NCI-H1417 (cell line): ENCODE measurements at regions not wholly inside any gene's neighbourhood (a gene's known extent, or its start where the extent isn't known, plus 50 kb on each side); places are given as distances from the start of the nearest gene placed in this dataset.

Experiments
- DNase-seq, 3 experiments: peaks; one replicate each; lab custom pipeline; 2025; lab: John Stamatoyannopoulos, UW

GRCh38 chr2:17068021-17068420, 402.4 kb upstream of the CYRIA start:
- no peak for DNase-seq

- no peak for DNase-seq
Observed at GRCh38 chr2:17065536-17065935, 399.9 kb upstream of the CYRIA start.

DNA sequence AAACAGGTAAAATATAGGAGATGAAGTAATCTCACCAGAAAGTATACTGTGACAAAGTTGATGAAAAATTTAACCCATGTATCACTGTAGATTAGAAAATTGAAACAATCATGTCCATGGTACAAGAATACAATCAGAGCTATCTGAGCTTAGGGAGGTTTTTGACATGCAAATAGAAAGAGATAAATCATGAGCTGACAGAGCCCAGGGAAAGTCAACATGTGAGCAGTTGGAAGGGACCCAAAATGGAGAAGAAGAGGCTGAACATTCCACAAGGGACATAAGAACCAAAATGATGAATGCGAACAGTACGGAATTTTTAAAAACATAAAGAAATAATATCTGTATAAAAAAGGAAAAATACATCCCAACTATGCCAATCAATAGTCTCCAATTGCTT, 395.4 kb upstream of the CYRIA start:
- no peak for DNase-seq

- DNase-seq = peak in 1 of 3 experiments; percentile 36
Observed at GRCh38 chr2:17059458-17059857, 393.8 kb upstream of the CYRIA start.

GRCh38 chr2:17058772-17059402, 393.3 kb upstream of the CYRIA start:
- peak in 1 of 3 experiments; percentile 50 for DNase-seq

- DNase-seq = no peak
Observed at GRCh38 chr2:17057109-17058017, 391.7 kb upstream of the CYRIA start.

DNA sequence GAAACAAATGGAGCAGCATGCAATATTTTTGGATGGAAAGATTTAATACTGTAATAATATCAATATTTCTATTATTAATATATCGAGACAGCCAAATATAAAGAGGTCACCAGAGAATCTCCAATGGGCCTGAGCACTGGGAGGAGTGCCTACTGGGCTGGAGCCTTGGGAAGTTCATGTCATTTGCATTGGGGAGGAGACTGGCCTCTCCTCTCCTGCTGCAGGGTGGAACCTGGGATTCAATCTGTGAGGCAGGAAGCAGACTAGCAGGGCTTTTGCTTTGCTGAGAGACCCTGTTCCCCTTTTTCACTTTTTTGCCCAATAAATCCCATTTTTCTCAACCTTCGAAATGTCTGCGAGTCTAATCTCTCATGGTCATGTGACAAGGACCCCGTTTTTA, 390.6 kb upstream of the CYRIA start:
- no peak for DNase-seq

DNA sequence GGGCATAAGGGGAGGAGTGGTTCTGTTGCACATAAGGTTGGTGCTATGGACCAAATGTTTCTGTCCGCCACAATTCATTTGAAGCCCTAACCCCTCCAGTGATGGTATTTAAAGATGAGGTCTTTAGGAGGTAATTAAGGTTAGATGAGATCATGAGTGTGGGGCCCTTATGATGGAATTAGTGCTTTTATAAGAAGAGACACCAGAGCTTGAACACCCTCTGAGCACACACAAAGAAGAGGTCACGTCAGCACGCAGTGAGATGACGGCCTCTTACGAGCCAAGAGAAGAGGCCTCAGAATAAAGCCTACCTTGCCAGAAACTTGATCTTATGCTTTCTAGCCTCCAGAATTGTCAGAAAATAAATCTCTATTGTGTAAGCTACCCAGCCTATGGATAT, 386.4 kb upstream of the CYRIA start:
- no peak for DNase-seq

DNA sequence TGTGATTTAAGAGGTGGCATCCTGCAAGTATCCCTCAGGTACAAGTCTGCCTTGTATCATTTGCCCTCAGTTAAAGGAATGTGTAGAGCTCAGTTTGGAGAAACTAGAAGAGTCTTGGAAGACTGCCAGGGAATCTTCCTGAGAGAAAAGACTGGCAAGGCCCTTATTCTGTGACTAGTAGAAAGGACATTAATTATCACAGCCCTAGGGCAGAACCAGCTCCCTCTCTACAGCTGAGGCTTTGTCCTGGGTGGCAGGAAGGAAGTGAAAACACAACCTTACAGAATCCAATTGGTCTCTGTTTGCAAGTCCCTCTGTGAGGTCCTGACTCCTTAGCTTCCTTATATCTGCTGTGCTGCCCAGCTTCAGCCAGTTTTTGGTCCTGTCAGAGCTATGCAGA, 385.9 kb upstream of the CYRIA start:
- peak in 1 of 3 experiments; percentile 15 for DNase-seq

GRCh38 chr2:17043173-17043572, 377.5 kb upstream of the CYRIA start:
- DNase-seq = no peak

GRCh38 chr2:17036361-17036760, 370.7 kb upstream of the CYRIA start:
- no peak for DNase-seq

GRCh38 chr2:17035010-17035409, 369.4 kb upstream of the CYRIA start:
- no peak for DNase-seq

- peak in 1 of 3 experiments; percentile 9 for DNase-seq
Observed at GRCh38 chr2:17030047-17030446, 364.4 kb upstream of the CYRIA start.

DNA sequence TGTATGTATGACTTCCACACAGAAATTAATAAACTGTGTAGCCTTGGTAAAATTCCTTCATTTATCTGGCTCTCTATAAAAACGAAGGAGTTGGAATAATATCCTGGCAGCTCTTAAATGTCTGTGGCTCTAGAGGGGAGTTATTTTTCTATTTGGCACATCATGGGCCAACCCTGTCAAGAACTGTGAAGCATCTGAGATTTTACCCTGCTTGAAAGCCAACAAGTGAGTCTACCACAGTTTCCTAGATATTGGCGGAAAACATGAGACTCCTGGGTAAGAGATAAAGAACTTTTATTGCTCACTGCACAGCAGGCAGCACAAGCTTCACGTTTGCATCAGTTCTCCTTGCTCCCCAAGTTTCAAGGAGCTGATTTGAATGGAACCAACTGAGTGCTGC, 346.7 kb upstream of the CYRIA start:
- no peak for DNase-seq

- no peak for DNase-seq
Observed at GRCh38 chr2:17010104-17010503, 344.5 kb upstream of the CYRIA start.

DNA sequence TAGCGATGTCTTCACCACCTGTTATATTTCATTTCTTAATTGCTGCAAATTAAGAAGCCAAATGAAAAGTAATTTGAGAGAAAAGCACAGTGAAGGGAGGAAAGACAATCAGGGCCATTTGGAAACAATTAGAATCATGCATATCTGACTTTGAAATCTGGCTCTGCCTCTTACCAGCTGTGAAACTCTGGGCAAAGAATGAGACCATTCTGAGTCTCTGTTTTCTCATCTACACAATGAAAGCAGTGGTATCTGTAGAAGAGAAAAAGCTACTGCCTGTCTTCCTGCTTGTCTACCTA, 334.5 kb upstream of the CYRIA start:
- DNase-seq = no peak

GRCh38 chr2:16999347-17000183, 333.9 kb upstream of the CYRIA start:
- no peak for DNase-seq

- no peak for DNase-seq
Observed at GRCh38 chr2:16978301-16978700, 312.7 kb upstream of the CYRIA start.

DNA sequence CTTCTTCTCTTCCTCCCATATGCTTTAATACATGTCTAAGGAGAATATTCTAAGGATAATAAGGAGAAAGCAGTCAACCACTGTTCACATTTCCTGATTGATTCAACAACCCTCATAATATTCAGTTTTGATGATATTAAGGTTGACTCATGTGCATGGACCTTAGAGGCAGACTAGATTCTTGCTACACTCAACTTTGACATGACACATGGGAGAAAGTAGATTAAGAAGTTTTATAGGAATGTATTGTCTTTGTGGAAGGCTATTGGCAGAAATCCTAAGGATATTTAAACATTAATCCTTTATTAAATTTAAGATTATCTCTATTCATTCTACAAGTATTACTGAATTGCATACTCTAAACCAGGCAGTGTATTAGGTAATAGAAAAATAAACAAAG, 309.1 kb upstream of the CYRIA start:
- no peak for DNase-seq

- DNase-seq = no peak
Observed at GRCh38 chr2:16973586-16974286, 308.1 kb upstream of the CYRIA start.

- no peak for DNase-seq
Observed at GRCh38 chr2:16972276-16972675, 306.6 kb upstream of the CYRIA start.

GRCh38 chr2:16971722-16972234, 306.1 kb upstream of the CYRIA start:
- peak in 1 of 3 experiments; percentile 82 for DNase-seq
